Heart right ventricle (tissue), 16 donors: ENCODE measurements at regions not wholly inside any gene's neighbourhood (a gene's known extent, or its start where the extent isn't known, plus 50 kb on each side); places are given as distances from the start of the nearest gene placed in this dataset.

Experiments used
- ATAC-seq, 8 donors: fragments of 200-7000 bp; cut with Tn5 transposase; one replicate each; pipeline ENCODE4 v1.9.1; 2020; ENCODE audit warnings: mild to moderate bottlenecking in 8 of 8, moderate library complexity in 8 of 8, moderate number of reproducible peaks in 1 of 8
- DNase-seq, 2 donors: peaks; one replicate each; pipeline ENCODE4 v3.0.0-alpha.2; 2020
- H3K27ac ChIP-seq, 10 donors: fragments of 200-600 bp; sonication (generic) in 2 of 10; one replicate each; pipeline versions ENCODE4 v1.5.0 to v1.8.0; 2020 to 2022; ENCODE audit warnings: mild to moderate bottlenecking in 3 of 10
- H3K27me3 ChIP-seq, 7 donors: fragments of 200-600 bp; one replicate each; pipeline ENCODE4 v1.8.0; 2021 to 2022; ENCODE audit warnings: mild to moderate bottlenecking in 2 of 7
- H3K36me3 ChIP-seq, 9 donors: fragments of 200-600 bp; sonication (generic) in 1 of 9; one replicate each; pipeline versions ENCODE4 v1.5.0 to v1.8.0; 2020 to 2022; ENCODE audit warnings: mild to moderate bottlenecking in 2 of 9
- H3K4me1 ChIP-seq, 9 donors: fragments of 200-600 bp; sonication (generic) in 1 of 9; one replicate each; pipeline versions ENCODE4 v1.5.0 to v1.8.0; 2020 to 2022; ENCODE audit warnings: mild to moderate bottlenecking in 4 of 9
- H3K4me3 ChIP-seq, 10 donors: fragments of 200-600 bp; sonication (generic) in 2 of 10; one replicate each; pipeline versions ENCODE4 v1.5.0 to v1.8.0; 2020 to 2022; ENCODE audit warnings: mild to moderate bottlenecking in 7 of 10, moderate library complexity in 2 of 10
- H3K9me3 ChIP-seq, 11 donors: fragments of 200-600 bp in 10 of 11; sonication (generic) in 2 of 11; one replicate each; pipeline versions ENCODE4 v1.5.0 to v1.8.0; 2013 to 2022; ENCODE audit warnings: mild to moderate bottlenecking in 2 of 11, control low read depth in 1 of 11, moderate library complexity in 1 of 11
- CTCF ChIP-seq, 9 donors: fragments of 200-600 bp; sonication (generic) in 2 of 9; IDR thresholded peaks; one replicate each; pipeline versions ENCODE4 v1.5.0 to v1.8.0; 2021 to 2022; ENCODE audit warnings: antibody characterized with exemption in 9 of 9, mild to moderate bottlenecking in 5 of 9, moderate library complexity in 1 of 9
- WGBS, 2 donors: extraction: QIAGEN DNeasy Blood & Tissue Kit; methylation state at CpG; one replicate each; pipeline ENCODE4 v1.1.7; 2013; ENCODE audit warnings: inconsistent platforms in 1 of 2; 5-methylcytosine and 5-hydroxymethylcytosine counted together
- intact Hi-C, 10 donors: fragments of 100-400 bp; cut with DNase I; formaldehyde crosslinking; loops; one replicate each; pipeline versions ENCODE4 v1.11.1 to v1.14.2; 2022
- donor health status: Arrhythmogenic right ventricular cardiomyopathy.
- donor health status: ischemic (EF 13 %, LVEDD 7.1; RV severe dilation, severe dysfunction).
- donor health status: healthy with polysubstance abuse.
- donor health status: DM: no; HTN: yes; CAD: no.
- donor health status: DM: no; HTN: no; CAD: no.
- donor health status: ischemic (EF 25% LVEDD 6.9; RV normal size, moderate dysfunction).
- donor health status: ischemic (EF 25% LVEDD 5.7; RV mildly dilated, moderate dysfunction).
- donor health status: healthy.
- donor health status: DM: yes; HTN: yes; CAD: no.
- donor health status: Ischemic cardiomyopathy.
- donor health status: ischemic (EF 35%, LVEDD 5.7; RV mildly dilated, moderate dysfunction).
- donor health status: nonischemic (EF 11% LVEDD 7.7; RV severe dilation, severe dysfunction).
- donor health status: DM: yes; HTN: yes; CAD: no.
- donor health status: PGD.
- donor health status: ischemic (EF 29% LVEDD 5.4; RV normal size, mild dysfunction).
- donor health status: nonischemic (EF 23%, LVEDD 6.1; RV moderate dilation, normal function).

- TF ChIP-seq CTCF (IDR thresholded peaks at IDR 0.05): no peak
- Histone ChIP-seq H3K36me3 (no peaks in the 10 kb centered on the region), H3K4me1 (no peaks in the 10 kb centered on the region), H3K4me3 (no peak overlapping the region), H3K9me3 (peaks cover 0 to 4% (median 0%) of the 10 kb centered on the region in 11 donors), H3K27me3 (no peaks in the 10 kb centered on the region), H3K27ac (no peak overlapping the region)
- DNase-seq: no peak
- intact Hi-C loops: no loop called here
- no peak for ATAC-seq
- 73 to 77% methylated on average over 2 of the region's 2 CpGs for WGBS, 2 donors
These were observed 299.3 kb downstream of the CCDC85A start for GRCh38 chr2:56483081-56483480.

GRCh38 chr2:56484906-56485305 lies 301.1 kb downstream of the CCDC85A start:
- Histone ChIP-seq H3K9me3 (peaks cover 0 to 4% (median 0%) of the 10 kb centered on the region in 11 donors), H3K36me3 (no peaks in the 10 kb centered on the region), H3K4me3 (no peak overlapping the region), H3K4me1 (no peaks in the 10 kb centered on the region), H3K27me3 (no peaks in the 10 kb centered on the region), H3K27ac (no peak overlapping the region)
- DNase-seq (no peak), ATAC-seq (no peak)
- no peak for TF ChIP-seq CTCF (IDR thresholded peaks at IDR 0.05)
- intact Hi-C loops: no loop called here

GRCh38 chr2:56500317-56500716 lies 316.5 kb downstream of the CCDC85A start:
- H3K27ac ChIP-seq: no peak overlapping the region
- no peak for ATAC-seq
- TF ChIP-seq CTCF (IDR thresholded peaks at IDR 0.05): no peak
- no peak overlapping the region for H3K4me3 ChIP-seq
- 94 to 100% methylated on average over 1 of the region's 1 CpG for WGBS, 2 donors
- intact Hi-C loops: no loop called here
- H3K27me3 ChIP-seq: no peaks in the 10 kb centered on the region
- H3K36me3 ChIP-seq: no peaks in the 10 kb centered on the region
- peaks cover 0 to 42% (median 4%) of the 10 kb centered on the region in 11 donors for H3K9me3 ChIP-seq
- no peaks in the 10 kb centered on the region for H3K4me1 ChIP-seq
- DNase-seq: no peak

- ATAC-seq (no peak), DNase-seq (no peak)
- Histone ChIP-seq H3K4me3 (no peak overlapping the region), H3K36me3 (no peaks in the 10 kb centered on the region), H3K9me3 (peaks cover 0 to 24% (median 0%) of the 10 kb centered on the region in 11 donors), H3K4me1 (no peaks in the 10 kb centered on the region), H3K27me3 (no peaks in the 10 kb centered on the region), H3K27ac (no peak overlapping the region)
- WGBS, 2 donors: 99 to 100% methylated on average over 2 of the region's 2 CpGs
- TF ChIP-seq CTCF (IDR thresholded peaks at IDR 0.05): no peak
- intact Hi-C loops: no loop called here
These were observed 318.8 kb downstream of the CCDC85A start for GRCh38 chr2:56502616-56503015.

- H3K27ac ChIP-seq: no peak overlapping the region
- no peaks in the 10 kb centered on the region for H3K9me3 ChIP-seq
- ATAC-seq (no peak), DNase-seq (no peak)
- no peaks in the 10 kb centered on the region for H3K4me1 ChIP-seq
- TF ChIP-seq CTCF (IDR thresholded peaks at IDR 0.05): no peak
- WGBS, 2 donors: 87% methylated on average over 3 of the region's 3 CpGs
- intact Hi-C loops: no loop called here
- H3K4me3 ChIP-seq: no peak overlapping the region
- no peaks in the 10 kb centered on the region for H3K36me3 ChIP-seq
- H3K27me3 ChIP-seq: no peaks in the 10 kb centered on the region
These were observed 322.1 kb downstream of the CCDC85A start for GRCh38 chr2:56505885-56506284.
